HPDE6-E6E7 (cell line): ENCODE measurements at regions not wholly inside any gene's neighbourhood (a gene's known extent, or its start where the extent isn't known, plus 50 kb on each side); places are given as distances from the start of the nearest gene placed in this dataset.

Source experiments
- DNase-seq: peaks from one replicate; pipeline ENCODE4 v3.0.0; 2011; ENCODE audit warnings: missing footprints; ENCODE audit errors: extremely low spot score

DNA sequence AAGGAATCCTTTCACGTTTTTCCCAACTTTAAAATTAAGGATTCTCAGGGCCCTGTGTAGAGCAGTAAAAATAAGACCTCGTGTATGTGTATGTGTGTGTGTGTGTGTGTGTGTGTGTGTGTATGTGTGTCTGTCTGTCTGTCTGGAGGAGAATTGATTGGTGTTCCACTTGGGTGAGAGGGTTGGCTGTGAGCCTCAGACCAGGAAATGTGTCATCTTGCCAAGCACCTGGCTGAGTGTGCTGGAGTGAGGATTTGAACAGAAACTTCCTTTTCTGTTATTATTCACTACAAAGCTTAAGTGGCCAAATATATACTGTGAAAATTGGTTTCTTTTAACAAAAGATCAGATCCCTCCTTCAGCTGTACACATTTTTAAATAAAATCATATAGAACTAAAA is 103.6 kb upstream of the NUDT6 start:
- DNase-seq: peak; percentile 10

- no peak for DNase-seq
These were observed 109.3 kb upstream of the NUDT6 start for GRCh38 chr4:123031664-123032063.

- no peak for DNase-seq
These were observed 111.6 kb upstream of the NUDT6 start for GRCh38 chr4:123034023-123034422.

DNA sequence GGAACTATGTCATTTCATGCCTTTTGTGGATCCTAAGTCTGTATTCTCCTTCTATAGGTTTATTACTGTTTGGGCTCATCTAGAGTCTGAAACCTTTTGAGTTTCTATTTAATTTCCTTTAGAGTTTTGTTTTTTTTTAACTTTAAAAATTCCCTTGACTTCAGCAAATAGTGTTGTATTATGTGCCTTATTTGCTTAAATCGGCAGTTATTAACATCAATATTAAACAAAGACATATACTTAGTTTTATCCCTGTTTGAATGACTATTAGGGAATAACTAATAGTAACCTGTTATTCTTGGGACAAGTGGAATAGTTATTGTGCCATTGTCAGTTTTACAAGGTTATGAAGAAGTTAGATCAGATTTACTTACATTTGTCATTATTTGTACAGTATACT is 112.8 kb upstream of the NUDT6 start:
- no peak for DNase-seq

DNA sequence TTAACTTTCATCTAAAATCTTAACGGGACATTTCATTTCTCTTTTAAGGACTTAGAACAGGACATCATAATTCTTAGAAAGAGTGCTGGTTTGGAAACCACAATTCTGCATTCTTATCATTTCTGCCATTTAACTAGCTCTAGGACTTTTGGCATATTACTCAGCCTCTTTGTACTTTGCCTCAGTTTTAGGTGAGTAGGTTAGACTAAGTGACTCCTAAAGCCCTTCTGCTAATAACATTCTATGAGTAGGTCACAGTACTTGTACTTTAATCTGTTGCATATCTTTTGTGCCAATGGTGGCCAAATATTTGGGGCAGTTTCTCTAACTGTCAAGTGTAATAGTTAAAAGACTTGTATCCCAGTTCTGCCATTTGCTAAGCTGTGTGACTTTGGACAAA is 115.4 kb upstream of the NUDT6 start:
- DNase-seq: no peak

GRCh38 chr4:123042095-123042494 is 119.7 kb upstream of the NUDT6 start:
- no peak for DNase-seq

GRCh38 chr4:123043013-123043412 is 120.6 kb upstream of the NUDT6 start:
- no peak for DNase-seq

DNA sequence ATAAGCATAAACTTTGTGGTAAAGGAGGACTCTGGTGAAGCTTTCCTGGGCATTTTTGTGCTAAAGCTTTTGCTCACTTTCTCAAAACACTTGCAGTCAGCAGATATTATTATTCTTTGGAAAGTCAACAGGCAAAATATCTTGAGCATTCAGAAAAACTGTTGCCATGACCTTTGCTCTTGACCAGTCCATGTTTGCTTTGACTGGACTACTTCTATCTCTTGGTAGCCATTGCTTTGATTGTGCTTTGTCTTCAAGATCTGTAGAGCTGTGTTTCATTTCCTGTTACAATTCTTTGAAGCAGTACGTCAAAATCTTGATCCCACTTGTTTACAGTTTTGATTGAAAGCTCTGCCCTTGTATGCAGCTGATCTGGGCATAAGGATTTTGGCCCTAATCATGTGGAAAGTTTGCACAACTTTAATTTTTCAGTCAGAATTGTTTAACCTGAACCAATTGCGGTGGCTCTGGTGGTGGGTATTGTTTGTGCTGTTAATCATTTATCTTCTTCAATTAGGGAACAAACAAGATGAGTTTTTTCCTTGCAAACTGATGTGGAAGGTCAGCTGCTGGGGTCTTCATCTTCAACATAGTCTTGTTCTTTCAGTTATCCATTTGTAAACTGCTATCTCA is 121.5 kb upstream of the NUDT6 start:
- DNase-seq: no peak

- DNase-seq: no peak
These were observed 123.7 kb upstream of the NUDT6 start for GRCh38 chr4:123046096-123046495.

GRCh38 chr4:123050018-123050417 is 127.6 kb upstream of the NUDT6 start:
- no peak for DNase-seq

- DNase-seq: no peak
These were observed 129.6 kb upstream of the NUDT6 start for GRCh38 chr4:123052007-123052406.

DNA sequence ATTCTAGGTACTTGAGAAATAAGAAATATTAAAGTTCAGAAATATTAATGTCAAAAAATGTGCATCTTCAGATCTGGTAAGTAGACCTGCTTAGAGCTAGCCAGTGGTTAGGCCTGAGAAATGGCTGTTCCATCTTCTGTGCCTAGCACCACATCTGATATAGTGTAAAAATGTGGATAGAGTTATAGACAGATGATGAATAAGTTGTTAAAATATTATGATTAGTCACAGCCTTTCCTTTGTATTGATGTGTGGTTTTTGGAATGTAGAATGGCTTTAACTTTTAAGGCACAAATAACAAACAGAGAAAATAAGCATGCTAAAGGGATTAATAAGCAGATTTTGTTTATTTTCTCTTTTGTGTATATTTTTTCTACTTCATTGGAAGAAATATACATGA is 133.5 kb upstream of the NUDT6 start:
- no peak for DNase-seq

GRCh38 chr4:123060039-123060770 is 137.8 kb upstream of the NUDT6 start:
- DNase-seq: no peak

- peak; percentile 63 for DNase-seq
These were observed 142.0 kb upstream of the NUDT6 start for GRCh38 chr4:123064390-123064789.

DNA sequence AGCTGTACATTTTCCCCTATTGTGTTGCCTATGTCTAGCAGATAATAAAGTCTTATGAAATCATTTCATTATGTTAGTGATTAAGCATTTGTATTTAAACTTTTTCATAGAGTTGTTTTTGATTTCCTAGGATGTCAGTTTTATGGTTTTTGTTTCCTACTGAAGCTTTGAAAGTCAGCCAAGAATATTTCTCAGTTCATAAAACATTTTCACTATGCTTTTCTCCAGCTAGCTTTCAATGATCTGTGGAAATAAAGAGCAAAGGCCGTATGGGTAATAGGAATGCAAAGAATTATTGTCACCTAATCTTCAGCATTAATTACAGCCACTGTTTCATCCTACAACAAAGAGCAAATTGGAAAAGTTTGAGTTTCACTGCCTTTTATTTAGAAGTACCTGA is 145.7 kb upstream of the NUDT6 start:
- no peak for DNase-seq

GRCh38 chr4:123072060-123072459 is 149.7 kb upstream of the NUDT6 start:
- DNase-seq: no peak

DNA sequence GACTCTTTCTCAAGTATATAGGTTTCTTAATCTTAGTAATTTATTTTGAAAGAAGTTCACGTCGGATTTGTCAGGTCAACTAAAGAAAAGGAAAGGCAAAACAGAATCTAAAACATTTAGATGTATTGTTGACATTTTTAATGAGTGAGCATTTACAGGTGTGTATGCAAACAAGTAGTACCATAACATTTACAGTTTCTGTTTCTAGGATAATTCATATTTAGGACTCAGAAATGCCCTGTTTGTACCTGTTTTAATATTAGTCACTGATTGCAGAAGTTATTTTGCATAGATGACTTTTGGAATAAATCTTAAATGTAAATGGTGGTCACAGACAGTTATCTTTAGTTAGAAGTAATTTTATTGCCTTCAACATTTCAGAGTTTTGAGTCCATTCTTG is 151.3 kb upstream of the NUDT6 start:
- DNase-seq: no peak

GRCh38 chr4:123077330-123077729 is 154.9 kb upstream of the NUDT6 start:
- no peak for DNase-seq

DNA sequence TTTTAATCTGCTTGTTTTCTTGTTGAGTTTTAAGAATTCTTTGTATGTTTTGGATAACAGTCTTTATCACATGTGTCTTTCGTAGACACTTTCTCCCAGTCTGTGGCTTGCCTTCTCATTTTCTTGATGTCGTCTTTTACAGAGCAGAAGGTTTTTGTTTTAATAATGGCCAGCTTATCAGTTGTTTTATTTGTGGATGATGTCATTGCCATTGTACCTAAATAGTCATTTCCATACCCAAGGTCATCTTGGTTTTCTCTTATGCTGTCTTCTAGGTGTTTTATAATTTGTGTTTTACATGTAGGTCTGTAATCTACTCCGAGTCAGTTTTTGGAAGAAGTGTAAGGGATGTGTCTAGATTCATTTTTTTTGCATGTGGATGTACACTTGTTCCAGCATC is 159.6 kb upstream of the NUDT6 start:
- no peak for DNase-seq

DNA sequence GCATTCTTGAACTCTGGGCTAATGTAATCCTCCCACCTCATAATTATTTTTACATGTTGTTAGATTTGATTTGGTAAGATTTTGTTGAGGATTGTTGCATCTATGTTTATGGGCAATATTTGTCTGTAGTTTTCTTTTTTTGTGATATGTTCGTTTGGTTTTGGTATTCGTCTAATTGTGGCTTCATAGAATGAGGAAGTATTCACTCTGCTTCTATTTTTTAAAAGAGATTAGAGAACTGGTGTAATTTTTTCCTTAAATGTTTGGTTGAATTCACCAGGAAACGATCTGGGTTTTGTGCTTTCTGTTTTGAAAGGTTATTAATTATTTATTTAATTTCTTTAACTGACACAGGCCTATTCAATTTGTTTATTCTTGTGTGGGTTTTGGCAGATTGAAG is 161.2 kb upstream of the NUDT6 start:
- DNase-seq: no peak

DNA sequence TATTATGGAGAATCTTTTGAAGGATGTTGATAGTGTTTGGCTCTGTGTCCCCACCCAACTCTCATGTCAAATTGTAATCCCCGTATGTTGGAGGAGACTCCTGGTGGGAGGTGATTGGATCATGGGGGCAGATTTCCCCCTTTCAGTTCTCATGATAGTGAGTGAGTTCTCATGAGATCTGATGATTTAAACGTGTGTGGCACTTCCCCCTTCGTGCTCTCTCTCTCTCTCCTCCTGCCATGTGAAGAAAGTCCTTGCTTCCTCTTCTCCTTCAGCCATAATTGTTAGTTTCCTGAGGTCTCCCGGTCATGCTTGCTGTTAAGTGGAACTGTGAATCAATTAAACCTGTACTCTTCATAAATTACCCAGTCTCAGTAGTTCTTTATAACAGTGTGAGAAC is 166.1 kb upstream of the NUDT6 start:
- DNase-seq: no peak

DNA sequence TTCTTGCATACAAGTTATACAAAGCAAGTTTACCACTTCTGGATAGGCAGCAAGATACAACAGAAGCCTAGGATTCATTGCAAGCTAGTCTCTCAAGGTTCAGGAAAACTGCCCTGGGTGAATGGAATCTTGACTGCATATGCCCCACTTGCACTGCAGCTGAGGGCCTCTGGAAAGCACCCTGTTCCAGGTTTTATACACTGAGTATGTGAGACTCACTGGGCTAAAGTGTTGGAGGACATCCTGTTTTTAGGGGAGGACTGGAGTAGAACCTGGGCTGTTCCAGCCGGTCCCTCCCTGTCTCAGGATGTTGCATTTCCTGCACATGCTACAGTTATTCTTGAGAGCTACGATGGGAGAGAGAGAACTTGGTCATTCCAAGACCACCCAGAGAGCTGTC is 168.5 kb upstream of the NUDT6 start:
- DNase-seq: no peak

DNA sequence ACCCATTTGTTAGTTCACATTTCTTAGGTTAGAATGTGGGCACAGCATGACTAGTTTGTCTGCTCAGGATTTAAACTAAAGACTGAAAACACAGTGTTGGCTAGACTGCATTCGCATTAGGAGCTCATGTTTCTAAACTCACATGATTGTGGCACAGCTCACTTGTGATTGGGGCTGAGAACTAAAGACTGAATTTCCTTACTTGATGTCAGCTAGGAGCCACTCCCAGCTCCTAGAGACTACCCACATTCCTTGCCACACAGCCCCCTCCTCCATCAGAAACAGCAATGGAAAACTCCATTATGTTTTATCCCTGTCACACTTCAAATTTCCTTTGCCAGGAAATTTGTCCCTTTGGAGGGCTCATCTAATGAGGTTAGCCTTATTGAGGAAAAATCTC is 170.2 kb upstream of the NUDT6 start:
- DNase-seq: no peak

DNA sequence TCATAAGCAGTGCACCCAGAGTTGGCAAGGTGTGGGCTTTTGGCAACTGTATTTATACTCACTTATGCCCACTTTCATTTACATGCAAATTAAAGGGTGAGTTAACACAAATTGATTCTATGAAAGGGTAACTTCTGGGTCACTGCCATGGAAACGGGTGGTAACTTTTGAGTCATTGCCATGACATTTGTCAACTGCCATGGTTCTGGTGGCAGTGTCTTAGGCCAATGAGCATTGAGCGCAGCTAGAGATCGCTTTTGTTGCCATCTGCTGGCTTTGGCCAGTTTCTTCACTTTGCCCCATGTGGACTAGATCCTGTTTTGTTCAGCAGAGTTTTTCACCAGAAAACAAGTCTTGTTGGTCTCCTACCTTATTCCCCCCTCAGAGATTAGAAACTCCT is 170.8 kb upstream of the NUDT6 start:
- no peak for DNase-seq
